ENCODE measurements at regions not wholly inside any gene's neighbourhood (a gene's known extent, or its start where the extent isn't known, plus 50 kb on each side); places are given as distances from the start of the nearest gene placed in this dataset.

GRCh38 chr2:15752552-15753232 lies 161.0 kb downstream of the DDX1 start:
- H2BK120ac ChIP-seq (ENCODE audit: insufficient read depth, low read length, poor library complexity) = no peak overlapping the region
- H3K36me3 ChIP-seq (ENCODE audit: control insufficient read depth in 1 of 2, insufficient read depth in 2 of 2, low read length in 2 of 2) = no peaks in the 10 kb centered on the region
- no peak overlapping the region for H3K4me2 ChIP-seq (ENCODE audit: low read length)
- H3K27ac ChIP-seq (ENCODE audit: low read depth, low read length) = no peak overlapping the region
- no peak overlapping the region for H3K4ac ChIP-seq (ENCODE audit: low read depth, low read length)
- no peak overlapping the region for H3K4me3 ChIP-seq (ENCODE audit: low read depth, low read length)
- peaks cover 25 to 39% of the 10 kb centered on the region in 2 experiments for H3K4me1 ChIP-seq (ENCODE audit: control insufficient read depth in 1 of 2, insufficient read depth in 2 of 2, low read length in 2 of 2)
- no peak overlapping the region for H4K8ac ChIP-seq (ENCODE audit: low read depth, low read length)
- no peak overlapping the region for H3K18ac ChIP-seq (ENCODE audit: low read length)
- no peak overlapping the region for H2AK5ac ChIP-seq (ENCODE audit: low read length)
- H4K91ac ChIP-seq (ENCODE audit: low read depth, low read length) = no peak overlapping the region
- no CpG with 5 or more reads among the region's 2 CpGs for WGBS (ENCODE audit: extremely low coverage, insufficient coverage, insufficient read length)
- H4K12ac ChIP-seq (ENCODE audit: low read depth, low read length) = no peak overlapping the region
- peaks cover 5% of the 10 kb centered on the region for H3K79me2 ChIP-seq (ENCODE audit: control insufficient read depth, insufficient read depth, low read length, poor library complexity)
- H3K14ac ChIP-seq (ENCODE audit: low read length) = no peak overlapping the region
- no peak overlapping the region for H2BK5ac ChIP-seq (ENCODE audit: low read depth, low read length, poor library complexity)
- no peaks in the 10 kb centered on the region for H3K9me3 ChIP-seq (ENCODE audit: insufficient read depth, low read depth, low read length)
- no peak overlapping the region for H2AFZ ChIP-seq (ENCODE audit: insufficient read depth, low read length, poor library complexity)
- H3K9ac ChIP-seq (ENCODE audit: low read length) = no peak overlapping the region
- H3K27me3 ChIP-seq (ENCODE audit: insufficient read depth, low read length) = no peaks in the 10 kb centered on the region
- no peak overlapping the region for H3K23ac ChIP-seq (ENCODE audit: low read length)
- H3K79me1 ChIP-seq (ENCODE audit: low read length) = peaks cover 48% of the 10 kb centered on the region
- no peak overlapping the region for H2BK12ac ChIP-seq (ENCODE audit: low read length)
- DNase-seq = peak in 1 of 2 donors; percentile 18

- no peak overlapping the region for H3K4me3 ChIP-seq (ENCODE audit: low read depth, low read length)
- H4K91ac ChIP-seq (ENCODE audit: low read depth, low read length) = peak overlapping the region; percentile 82
- no peaks in the 10 kb centered on the region for H3K36me3 ChIP-seq (ENCODE audit: control insufficient read depth in 1 of 2, insufficient read depth in 2 of 2, low read length in 2 of 2)
- H3K79me2 ChIP-seq (ENCODE audit: control insufficient read depth, insufficient read depth, low read length, poor library complexity) = peaks cover 5% of the 10 kb centered on the region
- peak overlapping the region; percentile 35 for H2BK12ac ChIP-seq (ENCODE audit: low read length)
- DNase-seq = no peak
- no peak overlapping the region for H3K4me2 ChIP-seq (ENCODE audit: low read length)
- H4K8ac ChIP-seq (ENCODE audit: low read depth, low read length) = peak overlapping the region; percentile 34
- H2BK5ac ChIP-seq (ENCODE audit: low read depth, low read length, poor library complexity) = peak overlapping the region; percentile 63
- H3K79me1 ChIP-seq (ENCODE audit: low read length) = peaks cover 44% of the 10 kb centered on the region
- H3K14ac ChIP-seq (ENCODE audit: low read length) = peak overlapping the region; percentile 75
- H3K9me3 ChIP-seq (ENCODE audit: insufficient read depth, low read depth, low read length) = no peaks in the 10 kb centered on the region
- no peaks in the 10 kb centered on the region for H3K27me3 ChIP-seq (ENCODE audit: insufficient read depth, low read length)
- no peak overlapping the region for H3K4ac ChIP-seq (ENCODE audit: low read depth, low read length)
- H4K12ac ChIP-seq (ENCODE audit: low read depth, low read length) = no peak overlapping the region
- H3K9ac ChIP-seq (ENCODE audit: low read length) = no peak overlapping the region
- no peak overlapping the region for H2AFZ ChIP-seq (ENCODE audit: insufficient read depth, low read length, poor library complexity)
- peak overlapping the region; percentile 78 for H2BK120ac ChIP-seq (ENCODE audit: insufficient read depth, low read length, poor library complexity)
- H3K18ac ChIP-seq (ENCODE audit: low read length) = peak overlapping the region; percentile 77
- H2AK5ac ChIP-seq (ENCODE audit: low read length) = peak overlapping the region; percentile 71
- H3K27ac ChIP-seq (ENCODE audit: low read depth, low read length) = no peak overlapping the region
- H3K23ac ChIP-seq (ENCODE audit: low read length) = no peak overlapping the region
- peaks cover 22 to 33% of the 10 kb centered on the region in 2 experiments for H3K4me1 ChIP-seq (ENCODE audit: control insufficient read depth in 1 of 2, insufficient read depth in 2 of 2, low read length in 2 of 2)
- WGBS (ENCODE audit: extremely low coverage, insufficient coverage, insufficient read length) = no CpG with 5 or more reads among the region's 7 CpGs
Observed at GRCh38 chr2:15753233-15753798, 161.6 kb downstream of the DDX1 start.

GRCh38 chr2:15753811-15754702 lies 162.4 kb downstream of the DDX1 start:
- no peaks in the 10 kb centered on the region for H3K27me3 ChIP-seq (ENCODE audit: insufficient read depth, low read length)
- peak overlapping the region; percentile 51 for H2BK12ac ChIP-seq (ENCODE audit: low read length)
- H3K27ac ChIP-seq (ENCODE audit: low read depth, low read length) = peak overlapping the region; percentile 50
- H3K14ac ChIP-seq (ENCODE audit: low read length) = peak overlapping the region; percentile 75
- H4K91ac ChIP-seq (ENCODE audit: low read depth, low read length) = peak overlapping the region; percentile 82
- no peak overlapping the region for H3K4me2 ChIP-seq (ENCODE audit: low read length)
- H3K9me3 ChIP-seq (ENCODE audit: insufficient read depth, low read depth, low read length) = peaks cover 3% of the 10 kb centered on the region
- peak overlapping the region; percentile 34 for H4K8ac ChIP-seq (ENCODE audit: low read depth, low read length)
- H2BK120ac ChIP-seq (ENCODE audit: insufficient read depth, low read length, poor library complexity) = peak overlapping the region; percentile 85
- H3K23ac ChIP-seq (ENCODE audit: low read length) = no peak overlapping the region
- peak overlapping the region; percentile 1 for H3K4ac ChIP-seq (ENCODE audit: low read depth, low read length)
- H2BK5ac ChIP-seq (ENCODE audit: low read depth, low read length, poor library complexity) = peak overlapping the region; percentile 63
- H3K79me1 ChIP-seq (ENCODE audit: low read length) = peaks cover 37% of the 10 kb centered on the region
- H3K9ac ChIP-seq (ENCODE audit: low read length) = no peak overlapping the region
- H2AFZ ChIP-seq (ENCODE audit: insufficient read depth, low read length, poor library complexity) = peak overlapping the region; percentile 44
- peak overlapping the region; percentile 71 for H2AK5ac ChIP-seq (ENCODE audit: low read length)
- H3K36me3 ChIP-seq (ENCODE audit: control insufficient read depth in 1 of 2, insufficient read depth in 2 of 2, low read length in 2 of 2) = peaks cover 0 to 1% of the 10 kb centered on the region in 2 experiments
- no peak overlapping the region for H4K12ac ChIP-seq (ENCODE audit: low read depth, low read length)
- no peak overlapping the region for H3K4me3 ChIP-seq (ENCODE audit: low read depth, low read length)
- H3K4me1 ChIP-seq (ENCODE audit: control insufficient read depth in 1 of 2, insufficient read depth in 2 of 2, low read length in 2 of 2) = peaks cover 19 to 30% of the 10 kb centered on the region in 2 experiments
- DNase-seq = peak; percentile 88 to 94
- WGBS (ENCODE audit: extremely low coverage, insufficient coverage, insufficient read length) = no CpG with 5 or more reads among the region's 15 CpGs
- peaks cover 5% of the 10 kb centered on the region for H3K79me2 ChIP-seq (ENCODE audit: control insufficient read depth, insufficient read depth, low read length, poor library complexity)
- peak overlapping the region; percentile 77 for H3K18ac ChIP-seq (ENCODE audit: low read length)

- peaks cover 0 to 1% of the 10 kb centered on the region in 2 experiments for H3K36me3 ChIP-seq (ENCODE audit: control insufficient read depth in 1 of 2, insufficient read depth in 2 of 2, low read length in 2 of 2)
- H4K12ac ChIP-seq (ENCODE audit: low read depth, low read length) = no peak overlapping the region
- peak overlapping the region; percentile 5 for H3K18ac ChIP-seq (ENCODE audit: low read length)
- H3K9me3 ChIP-seq (ENCODE audit: insufficient read depth, low read depth, low read length) = peaks cover 3% of the 10 kb centered on the region
- peak overlapping the region; percentile 68 for H4K91ac ChIP-seq (ENCODE audit: low read depth, low read length)
- no peak overlapping the region for H3K9ac ChIP-seq (ENCODE audit: low read length)
- peaks cover 16 to 28% of the 10 kb centered on the region in 2 experiments for H3K4me1 ChIP-seq (ENCODE audit: control insufficient read depth in 1 of 2, insufficient read depth in 2 of 2, low read length in 2 of 2)
- peak overlapping the region; percentile 8 for H4K8ac ChIP-seq (ENCODE audit: low read depth, low read length)
- H3K4me2 ChIP-seq (ENCODE audit: low read length) = no peak overlapping the region
- peak overlapping the region; percentile 51 for H2BK12ac ChIP-seq (ENCODE audit: low read length)
- H2BK120ac ChIP-seq (ENCODE audit: insufficient read depth, low read length, poor library complexity) = peak overlapping the region; percentile 85
- peak overlapping the region; percentile 35 for H3K14ac ChIP-seq (ENCODE audit: low read length)
- DNase-seq = no peak
- peak overlapping the region; percentile 54 for H2AK5ac ChIP-seq (ENCODE audit: low read length)
- no peak overlapping the region for H3K23ac ChIP-seq (ENCODE audit: low read length)
- no peak overlapping the region for H3K4me3 ChIP-seq (ENCODE audit: low read depth, low read length)
- H3K79me2 ChIP-seq (ENCODE audit: control insufficient read depth, insufficient read depth, low read length, poor library complexity) = peaks cover 5% of the 10 kb centered on the region
- peak overlapping the region; percentile 43 for H2BK5ac ChIP-seq (ENCODE audit: low read depth, low read length, poor library complexity)
- H3K27ac ChIP-seq (ENCODE audit: low read depth, low read length) = peak overlapping the region; percentile 50
- peak overlapping the region; percentile 44 for H2AFZ ChIP-seq (ENCODE audit: insufficient read depth, low read length, poor library complexity)
- peak overlapping the region; percentile 1 for H3K4ac ChIP-seq (ENCODE audit: low read depth, low read length)
- WGBS (ENCODE audit: extremely low coverage, insufficient coverage, insufficient read length) = no CpG with 5 or more reads among the region's 5 CpGs
- peaks cover 31% of the 10 kb centered on the region for H3K79me1 ChIP-seq (ENCODE audit: low read length)
- no peaks in the 10 kb centered on the region for H3K27me3 ChIP-seq (ENCODE audit: insufficient read depth, low read length)
Observed at GRCh38 chr2:15754703-15755099, 163.0 kb downstream of the DDX1 start.

All from trophoblast cell (in vitro differentiated cells and primary cell).